Kidney epithelial cell (primary cell): ENCODE measurements at regions not wholly inside any gene's neighbourhood (a gene's known extent, or its start where the extent isn't known, plus 50 kb on each side); places are given as distances from the start of the nearest gene placed in this dataset.

Source experiments
- DNase-seq: peaks from one replicate; pipeline ENCODE4 v3.0.0-alpha.2; 2010; ENCODE audit warnings: low read depth
- H3K27me3 ChIP-seq: 2 replicates; pipeline ENCODE4 v1.6.0; 2011; ENCODE audit warnings: low read length; ENCODE audit not compliant: control insufficient read depth, insufficient read depth
- H3K36me3 ChIP-seq: 2 replicates; pipeline ENCODE4 v1.5.1; 2011; ENCODE audit warnings: low read length; ENCODE audit not compliant: control insufficient read depth, insufficient read depth
- H3K4me3 ChIP-seq: 2 replicates; pipeline ENCODE4 v1.5.1; 2011; ENCODE audit warnings: low read depth, mild to moderate bottlenecking, control low read depth, low read length
- TF ChIP-seq, protein P1 (sequence below): IDR thresholded peaks from 2 replicates; pipeline ENCODE4 v1.5.1; 2011; ENCODE audit warnings: mild to moderate bottlenecking, moderate library complexity, low read length, control low read depth, inconsistent platforms; ENCODE audit not compliant: insufficient read depth, poor library complexity, severe bottlenecking

DNA sequence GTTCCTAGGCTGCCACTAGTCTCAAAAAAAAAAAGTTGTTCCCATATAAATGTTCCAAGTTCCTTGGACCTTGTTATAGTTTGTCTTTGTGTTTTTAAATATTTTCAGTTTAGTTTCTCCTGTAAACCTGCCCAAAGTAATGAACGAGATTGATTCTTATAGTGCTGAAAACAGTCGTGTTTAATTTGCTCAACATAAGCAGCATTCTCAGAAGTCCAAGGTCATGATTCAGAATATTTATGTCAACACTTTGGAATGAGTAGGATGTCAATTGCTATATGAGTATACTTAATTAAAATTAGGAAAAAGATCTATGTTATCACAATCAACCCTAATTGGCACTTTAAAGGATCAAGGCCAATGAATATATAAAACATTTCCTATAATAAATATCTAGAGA lies 510.9 kb downstream of the PPP4R3C start:
- no peaks in the 10 kb centered on the region for H3K36me3 ChIP-seq
- TF ChIP-seq, protein P1, sequence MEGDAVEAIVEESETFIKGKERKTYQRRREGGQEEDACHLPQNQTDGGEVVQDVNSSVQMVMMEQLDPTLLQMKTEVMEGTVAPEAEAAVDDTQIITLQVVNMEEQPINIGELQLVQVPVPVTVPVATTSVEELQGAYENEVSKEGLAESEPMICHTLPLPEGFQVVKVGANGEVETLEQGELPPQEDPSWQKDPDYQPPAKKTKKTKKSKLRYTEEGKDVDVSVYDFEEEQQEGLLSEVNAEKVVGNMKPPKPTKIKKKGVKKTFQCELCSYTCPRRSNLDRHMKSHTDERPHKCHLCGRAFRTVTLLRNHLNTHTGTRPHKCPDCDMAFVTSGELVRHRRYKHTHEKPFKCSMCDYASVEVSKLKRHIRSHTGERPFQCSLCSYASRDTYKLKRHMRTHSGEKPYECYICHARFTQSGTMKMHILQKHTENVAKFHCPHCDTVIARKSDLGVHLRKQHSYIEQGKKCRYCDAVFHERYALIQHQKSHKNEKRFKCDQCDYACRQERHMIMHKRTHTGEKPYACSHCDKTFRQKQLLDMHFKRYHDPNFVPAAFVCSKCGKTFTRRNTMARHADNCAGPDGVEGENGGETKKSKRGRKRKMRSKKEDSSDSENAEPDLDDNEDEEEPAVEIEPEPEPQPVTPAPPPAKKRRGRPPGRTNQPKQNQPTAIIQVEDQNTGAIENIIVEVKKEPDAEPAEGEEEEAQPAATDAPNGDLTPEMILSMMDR, result no peak
- H3K4me3 ChIP-seq, result no peak overlapping the region
- H3K27me3 ChIP-seq, result no peaks in the 10 kb centered on the region
- no peak for DNase-seq

DNA sequence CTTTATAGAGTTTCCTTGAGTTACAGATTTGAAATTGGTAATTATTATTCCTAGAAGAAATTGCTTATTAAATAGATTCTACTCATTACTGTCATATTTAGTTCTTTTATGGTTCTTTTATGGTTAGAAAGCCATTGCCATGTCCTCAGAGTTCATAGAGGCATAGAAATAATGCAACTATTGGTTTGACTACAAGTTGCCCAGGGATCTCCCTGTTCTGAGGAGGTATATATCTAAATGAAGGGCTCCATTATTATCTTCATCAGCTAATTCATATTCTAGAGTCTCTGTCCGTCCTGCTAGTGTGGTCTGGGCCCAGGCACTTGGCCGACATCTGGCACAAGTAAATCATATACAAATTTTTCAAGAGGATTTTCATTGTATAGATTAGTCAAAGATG lies 535.7 kb downstream of the PPP4R3C start:
- H3K36me3 ChIP-seq, result no peaks in the 10 kb centered on the region
- H3K4me3 ChIP-seq, result no peak overlapping the region
- TF ChIP-seq, protein P1, result no peak
- no peak for DNase-seq
- no peaks in the 10 kb centered on the region for H3K27me3 ChIP-seq

DNA sequence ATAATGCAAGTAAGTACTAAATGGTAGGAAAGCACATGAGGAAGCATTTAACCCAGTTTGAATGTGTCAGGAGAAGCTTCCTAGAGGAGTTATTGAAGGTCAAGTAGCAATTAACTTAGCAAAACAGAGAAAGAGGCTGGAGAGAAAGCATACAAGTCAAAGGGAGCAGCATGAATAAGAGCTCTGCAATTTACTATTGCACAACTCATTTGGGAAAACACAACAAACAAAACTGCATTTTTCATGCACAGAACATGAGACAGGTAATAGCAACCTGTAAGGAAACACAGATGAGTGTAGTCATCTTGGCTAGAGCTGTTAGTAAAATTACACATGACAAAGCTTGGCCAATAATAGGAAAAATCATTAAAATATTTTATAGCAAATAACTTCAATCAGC lies 538.1 kb downstream of the PPP4R3C start:
- no peaks in the 10 kb centered on the region for H3K36me3 ChIP-seq
- H3K4me3 ChIP-seq, result no peak overlapping the region
- H3K27me3 ChIP-seq, result no peaks in the 10 kb centered on the region
- no peak for DNase-seq
- TF ChIP-seq, protein P1, result no peak

DNA sequence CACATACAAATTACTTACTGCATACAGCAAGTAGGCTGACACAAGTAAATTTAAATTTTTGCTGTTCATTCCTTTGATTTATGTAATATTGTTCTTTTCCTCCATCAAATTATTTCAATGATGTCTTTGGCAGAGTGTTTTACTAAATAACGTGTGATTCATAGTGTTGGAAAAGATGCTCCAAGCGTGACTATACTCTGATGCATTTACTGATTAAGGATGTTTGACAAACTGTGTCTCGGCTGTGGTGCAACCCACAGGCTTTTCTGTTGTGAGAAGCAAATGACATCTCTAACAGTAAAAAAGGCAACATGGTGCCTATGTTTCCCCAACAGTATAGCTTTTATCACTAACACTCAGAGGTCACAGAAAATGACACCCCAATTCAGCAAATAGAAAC lies 540.9 kb downstream of the PPP4R3C start:
- Histone ChIP-seq H3K36me3 (no peaks in the 10 kb centered on the region), H3K4me3 (no peak overlapping the region), H3K27me3 (no peaks in the 10 kb centered on the region)
- DNase-seq, result no peak
- TF ChIP-seq, protein P1, result no peak

DNA sequence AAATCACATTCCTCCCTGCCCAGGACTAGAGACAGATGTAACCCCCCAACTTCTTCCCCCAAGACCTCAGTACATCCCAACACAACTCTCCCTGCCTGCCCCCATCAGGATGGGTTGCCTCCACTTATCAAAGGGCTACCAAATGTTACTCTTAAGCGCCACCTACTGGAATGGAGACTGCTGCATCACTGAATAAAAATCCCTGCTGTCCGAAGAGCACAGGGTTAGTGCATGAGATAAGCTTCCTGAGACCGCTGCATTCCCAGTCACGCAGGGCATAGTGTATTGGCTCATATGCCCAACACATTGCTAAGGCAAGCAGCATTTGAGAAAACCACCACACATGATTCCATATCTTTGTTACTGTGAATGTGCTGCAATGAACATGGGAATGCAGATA lies 544.5 kb downstream of the PPP4R3C start:
- DNase-seq, result no peak
- no peak overlapping the region for H3K4me3 ChIP-seq
- no peaks in the 10 kb centered on the region for H3K36me3 ChIP-seq
- TF ChIP-seq, protein P1, result peak; percentile 27
- no peaks in the 10 kb centered on the region for H3K27me3 ChIP-seq

DNA sequence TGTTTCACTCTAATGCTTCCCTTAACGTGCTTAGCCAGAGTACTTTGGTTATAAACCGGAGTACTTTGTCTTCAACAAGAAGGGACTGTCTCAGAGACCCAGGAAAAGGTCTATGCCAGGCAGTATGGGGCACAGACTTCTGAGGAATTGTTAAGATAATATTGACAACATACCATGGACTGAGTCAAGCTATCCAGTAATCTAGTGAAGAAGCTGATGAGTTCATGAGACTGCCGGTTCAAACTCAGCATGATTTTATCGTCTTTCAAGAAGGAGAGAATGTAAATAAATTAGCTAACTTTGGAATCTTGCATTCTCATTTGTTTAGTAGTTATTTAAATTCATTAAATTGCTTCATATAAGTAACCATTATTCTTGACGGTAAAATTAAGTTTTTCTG lies 546.1 kb downstream of the PPP4R3C start:
- H3K27me3 ChIP-seq, result no peaks in the 10 kb centered on the region
- DNase-seq, result no peak
- TF ChIP-seq, protein P1, result no peak
- H3K36me3 ChIP-seq, result no peaks in the 10 kb centered on the region
- H3K4me3 ChIP-seq, result no peak overlapping the region
